ENCODE measurements at regions not wholly inside any gene's neighbourhood (a gene's known extent, or its start where the extent isn't known, plus 50 kb on each side); places are given as distances from the start of the nearest gene placed in this dataset.

GRCh38 chr7:91383053-91383904, 119.0 kb downstream of the FZD1 start:
- TF ChIP-seq CTCF (IDR thresholded peaks at IDR 0.05) = no peak
- TF ChIP-seq POLR2A (IDR thresholded peaks at IDR 0.05) = no peak
- TF ChIP-seq POLR2AphosphoS5 (IDR thresholded peaks at IDR 0.05) = no peak
- no peak for TF ChIP-seq EP300 (IDR thresholded peaks at IDR 0.05)
